GM12878 (cell line): ENCODE measurements at regions not wholly inside any gene's neighbourhood (a gene's known extent, or its start where the extent isn't known, plus 50 kb on each side); places are given as distances from the start of the nearest gene placed in this dataset.

Experiments
- MYC ChIP-seq: IDR thresholded peaks from 2 replicates; pipeline ENCODE4 v1.6.1; 2011; ENCODE audit warnings: mild to moderate bottlenecking, low read length, moderate library complexity, inconsistent platforms; ENCODE audit not compliant: insufficient read depth, insufficient replicate concordance, insufficient read length, severe bottlenecking
- RFX5 ChIP-seq: IDR thresholded peaks from 2 replicates; pipeline ENCODE4 v1.6.1; 2011; ENCODE audit warnings: low read depth, low read length, improper control_type of control experiment
- SIX5 ChIP-seq: IDR thresholded peaks from 2 replicates; pipeline ENCODE4 v1.6.1; 2011; ENCODE audit warnings: mild to moderate bottlenecking, low read depth, low read length, moderate library complexity; ENCODE audit not compliant: severe bottlenecking
- SUZ12 ChIP-seq: fragments of 200-600 bp; sonication (generic); IDR thresholded peaks from one replicate; pipeline ENCODE4 v1.6.1; 2018; ENCODE audit warnings: antibody characterized with exemption, mild to moderate bottlenecking; ENCODE audit not compliant: unreplicated experiment
- YY1 ChIP-seq: IDR thresholded peaks from 2 replicates; pipeline ENCODE4 v1.6.1; 2011; ENCODE audit warnings: low read depth, mild to moderate bottlenecking, low read length
- TF ChIP-seq, protein P1 (sequence below), 3 experiments: IDR thresholded peaks in 2 of 3; conservative IDR thresholded peaks in 1 of 3; 2 replicates each; pipeline ENCODE4 v1.5.1; 2011; ENCODE audit warnings: low read depth in 3 of 3, low read length in 3 of 3, mild to moderate bottlenecking in 3 of 3, control low read depth in 2 of 3, moderate library complexity in 2 of 3, inconsistent platforms in 1 of 3, mixed read lengths in 1 of 3; ENCODE audit not compliant: control insufficient read depth in 2 of 3, insufficient read depth in 1 of 3; ENCODE audit errors: extremely low read depth in 1 of 3

DNA sequence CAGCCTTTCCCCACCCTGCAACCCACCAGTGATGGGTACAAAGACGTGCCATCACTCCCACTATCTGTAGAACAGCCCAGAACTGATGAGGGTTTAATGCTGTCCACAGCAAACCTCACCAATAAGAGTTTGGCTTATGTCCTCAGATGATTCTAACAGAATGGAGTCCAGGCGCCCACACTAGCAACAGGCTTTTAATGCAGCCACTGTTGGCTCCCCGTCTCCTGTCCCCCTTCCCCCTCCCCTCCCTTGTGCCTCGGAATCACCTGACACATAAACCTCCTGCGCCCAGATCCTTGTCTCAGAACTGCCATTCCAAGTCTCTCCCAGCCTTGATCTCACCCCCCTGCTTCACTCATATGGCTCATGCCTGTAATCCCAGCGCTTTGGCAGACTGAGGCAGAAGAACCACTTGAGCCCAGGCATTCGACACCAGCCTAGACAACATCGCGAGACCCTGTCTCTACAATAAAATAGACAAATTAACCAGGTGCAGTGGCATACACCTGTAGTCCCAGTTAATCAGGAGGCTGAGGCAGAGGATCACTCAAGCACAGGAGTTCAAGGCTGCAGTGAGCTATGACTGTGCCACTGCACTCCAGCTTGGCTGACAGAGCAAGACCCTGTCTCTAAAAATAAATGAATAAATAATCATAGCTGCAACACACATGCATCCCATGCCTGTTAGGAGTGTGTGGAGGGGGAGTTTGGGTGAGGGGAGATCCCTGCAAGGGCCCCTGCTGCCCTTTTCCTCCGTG is 85.6 kb downstream of the SNX5 start:
- TF ChIP-seq YY1 (no peak), MYC (no peak), SUZ12 (no peak), SIX5 (no peak), RFX5 (no peak)
- TF ChIP-seq, protein P1, sequence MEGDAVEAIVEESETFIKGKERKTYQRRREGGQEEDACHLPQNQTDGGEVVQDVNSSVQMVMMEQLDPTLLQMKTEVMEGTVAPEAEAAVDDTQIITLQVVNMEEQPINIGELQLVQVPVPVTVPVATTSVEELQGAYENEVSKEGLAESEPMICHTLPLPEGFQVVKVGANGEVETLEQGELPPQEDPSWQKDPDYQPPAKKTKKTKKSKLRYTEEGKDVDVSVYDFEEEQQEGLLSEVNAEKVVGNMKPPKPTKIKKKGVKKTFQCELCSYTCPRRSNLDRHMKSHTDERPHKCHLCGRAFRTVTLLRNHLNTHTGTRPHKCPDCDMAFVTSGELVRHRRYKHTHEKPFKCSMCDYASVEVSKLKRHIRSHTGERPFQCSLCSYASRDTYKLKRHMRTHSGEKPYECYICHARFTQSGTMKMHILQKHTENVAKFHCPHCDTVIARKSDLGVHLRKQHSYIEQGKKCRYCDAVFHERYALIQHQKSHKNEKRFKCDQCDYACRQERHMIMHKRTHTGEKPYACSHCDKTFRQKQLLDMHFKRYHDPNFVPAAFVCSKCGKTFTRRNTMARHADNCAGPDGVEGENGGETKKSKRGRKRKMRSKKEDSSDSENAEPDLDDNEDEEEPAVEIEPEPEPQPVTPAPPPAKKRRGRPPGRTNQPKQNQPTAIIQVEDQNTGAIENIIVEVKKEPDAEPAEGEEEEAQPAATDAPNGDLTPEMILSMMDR (IDR thresholded peaks at IDR 0.05 in 2 of 3, conservative IDR thresholded peaks at IDR 0.05 in 1 of 3; ENCODE audit: control insufficient read depth in 2 of 3, extremely low read depth in 1 of 3, insufficient read depth in 1 of 3, low read depth in 3 of 3, low read length in 3 of 3) = no peak
